ENCODE measurements at regions not wholly inside any gene's neighbourhood (a gene's known extent, or its start where the extent isn't known, plus 50 kb on each side); places are given as distances from the start of the nearest gene placed in this dataset.

- DNase-seq: peak; percentile 42
These were observed 611.3 kb upstream of the SALL1 start for GRCh38 chr16:51762081-51762996.

DNA sequence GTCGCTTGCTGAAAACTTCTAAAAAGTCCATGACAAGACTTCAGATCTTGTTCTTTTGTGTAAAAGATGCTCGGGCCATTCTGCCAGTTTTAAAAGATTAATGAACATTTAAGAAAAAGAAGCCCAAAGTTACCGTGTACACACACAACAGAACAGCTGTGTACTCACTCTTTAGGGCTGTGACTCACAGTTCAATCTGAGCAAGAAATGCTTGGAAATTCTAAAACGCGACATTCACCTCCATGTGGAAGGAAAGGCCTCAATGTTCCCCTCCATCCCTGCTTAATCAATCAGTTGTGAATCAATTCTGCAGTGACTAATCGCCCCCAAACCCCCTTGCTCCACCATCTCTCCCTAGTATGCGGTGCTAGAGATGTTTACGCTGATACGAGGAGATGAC lies 609.9 kb upstream of the SALL1 start:
- no peak for DNase-seq

GRCh38 chr16:51759999-51760398 lies 608.9 kb upstream of the SALL1 start:
- no peak for DNase-seq

GRCh38 chr16:51759329-51759728 lies 608.3 kb upstream of the SALL1 start:
- DNase-seq: no peak

- DNase-seq: no peak
These were observed 606.9 kb upstream of the SALL1 start for GRCh38 chr16:51757921-51758479.

GRCh38 chr16:51757505-51757904 lies 606.4 kb upstream of the SALL1 start:
- no peak for DNase-seq

DNA sequence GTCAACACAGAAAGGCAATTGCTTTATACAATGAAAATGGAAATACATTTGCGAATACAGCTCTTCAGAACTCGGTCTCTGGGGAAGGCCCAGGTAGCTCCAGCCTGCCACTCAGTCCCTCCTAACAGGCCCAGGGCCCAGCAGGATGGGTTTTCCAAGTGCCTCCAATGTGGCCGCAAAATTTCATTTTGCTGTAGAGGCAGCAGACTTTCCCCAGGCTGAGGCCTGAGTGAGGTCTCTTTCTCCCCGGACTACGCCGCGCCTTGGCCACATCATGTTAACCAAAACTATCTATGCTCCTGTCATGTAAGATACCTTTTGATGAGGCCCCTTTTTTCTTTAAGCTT lies 606.0 kb upstream of the SALL1 start:
- DNase-seq: no peak

GRCh38 chr16:51756447-51757123 lies 605.5 kb upstream of the SALL1 start:
- DNase-seq: no peak

- DNase-seq: no peak
These were observed 604.7 kb upstream of the SALL1 start for GRCh38 chr16:51755577-51756355.

GRCh38 chr16:51755039-51755501 lies 604.0 kb upstream of the SALL1 start:
- no peak for DNase-seq

DNA sequence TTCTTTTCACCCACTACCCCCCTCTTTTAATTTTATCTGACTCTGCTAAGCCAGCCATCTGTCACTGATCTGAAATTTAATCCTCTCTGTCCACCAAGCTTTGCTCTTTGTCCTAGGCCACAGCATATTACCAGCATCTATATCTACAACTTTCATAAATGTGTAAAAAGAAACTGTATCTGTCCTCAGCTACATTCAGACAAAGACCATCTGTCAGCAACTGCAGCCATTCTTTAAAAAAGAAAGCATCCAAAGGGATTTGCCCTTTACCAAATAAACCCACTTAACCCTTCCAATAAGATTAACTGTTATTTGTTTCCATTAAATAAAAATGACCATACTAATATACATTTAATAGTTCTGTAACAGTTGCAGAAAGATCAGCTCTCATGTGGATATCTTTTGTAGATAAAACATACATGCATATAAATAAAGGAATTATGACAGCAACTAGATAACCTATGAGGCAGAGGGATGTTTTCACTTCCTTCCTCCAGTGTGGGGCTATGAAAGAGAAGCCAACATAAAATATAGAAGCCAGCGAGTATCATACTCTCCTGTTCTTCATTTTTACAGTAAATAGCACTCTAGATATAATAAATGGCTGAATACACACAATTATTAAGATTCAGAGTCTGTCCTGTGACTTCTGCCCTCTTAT lies 602.5 kb upstream of the SALL1 start:
- no peak for DNase-seq

GRCh38 chr16:51752438-51752995 lies 601.4 kb upstream of the SALL1 start:
- DNase-seq: no peak

DNA sequence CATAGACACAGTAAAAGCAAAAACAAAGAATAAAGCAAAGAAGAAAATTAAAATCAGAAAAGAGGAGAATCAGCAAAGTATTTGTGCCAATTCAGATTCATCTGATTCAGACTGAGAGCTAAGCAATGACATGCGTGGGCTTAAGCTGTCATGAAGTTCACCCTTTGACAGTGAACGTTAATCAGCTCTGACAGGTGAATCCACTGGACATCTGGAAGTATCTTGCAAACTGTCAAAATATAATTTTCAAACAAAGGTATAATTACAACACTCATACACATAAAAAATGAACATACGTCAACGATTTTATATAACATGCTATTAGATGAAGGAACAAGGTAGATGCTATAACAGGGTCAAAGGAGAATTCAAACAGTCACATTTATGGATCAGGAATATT lies 596.3 kb upstream of the SALL1 start:
- no peak for DNase-seq

- DNase-seq: no peak
These were observed 583.1 kb upstream of the SALL1 start for GRCh38 chr16:51734220-51734619.

DNA sequence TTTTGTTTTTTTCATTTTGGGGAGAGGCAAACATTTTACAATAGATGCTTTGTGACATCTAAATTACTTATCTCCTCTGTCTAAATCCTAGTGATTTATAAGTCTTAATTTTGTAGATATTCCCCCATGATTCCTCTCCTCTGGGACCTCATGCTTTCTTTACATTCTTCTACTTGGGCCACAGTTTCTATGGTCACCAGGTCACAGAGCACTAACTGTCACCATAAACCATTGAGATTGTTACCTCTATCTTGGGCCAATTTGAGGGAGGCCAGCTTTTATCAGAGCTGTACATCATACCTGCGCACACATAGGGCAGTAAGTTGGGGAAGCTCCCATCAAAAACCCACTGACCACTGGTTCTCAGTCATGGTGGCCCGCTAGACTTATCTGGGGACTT lies 582.1 kb upstream of the SALL1 start:
- DNase-seq: no peak

- DNase-seq: no peak
These were observed 580.1 kb upstream of the SALL1 start for GRCh38 chr16:51731160-51731559.

- no peak for DNase-seq
These were observed 572.1 kb upstream of the SALL1 start for GRCh38 chr16:51723036-51723724.

DNA sequence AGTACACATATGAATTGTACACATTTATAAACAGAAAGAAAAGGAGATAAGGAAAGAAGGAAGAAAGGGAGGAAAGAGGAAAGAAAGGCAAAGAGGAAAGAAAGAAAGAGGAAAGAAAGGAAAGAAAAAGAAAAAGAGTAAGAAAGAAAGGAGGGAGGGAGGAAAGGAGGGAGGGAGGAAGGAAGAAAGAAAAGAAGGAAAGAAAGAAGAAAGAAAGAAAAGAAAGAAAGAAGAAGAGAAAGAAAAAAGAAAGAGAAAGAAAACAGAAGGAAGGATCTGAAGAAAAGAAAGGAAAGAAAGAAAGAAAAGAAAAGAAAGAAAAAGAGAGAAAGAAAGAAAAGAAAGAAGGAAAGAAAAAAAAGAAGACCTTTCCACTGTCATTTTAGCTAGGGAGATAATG lies 571.4 kb upstream of the SALL1 start:
- no peak for DNase-seq

DNA sequence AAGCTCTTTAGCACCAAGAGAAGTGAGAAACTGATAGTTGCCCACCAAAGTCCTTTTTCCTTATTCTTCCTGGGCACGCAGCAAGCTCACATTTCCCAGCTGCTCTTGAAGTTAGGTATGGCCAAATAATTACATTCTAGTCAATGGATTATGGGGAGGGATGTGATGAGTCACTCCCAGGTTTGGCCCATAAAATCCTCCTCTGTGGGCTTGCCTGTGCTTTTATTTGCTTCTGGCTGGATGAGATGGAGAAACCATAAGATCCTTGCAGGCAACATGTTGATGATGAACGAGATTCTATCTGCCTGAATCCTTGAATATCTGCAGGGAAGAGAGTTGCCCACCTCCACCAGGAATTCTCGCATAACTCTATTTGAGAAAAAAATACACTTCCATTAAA lies 568.3 kb upstream of the SALL1 start:
- no peak for DNase-seq

DNA sequence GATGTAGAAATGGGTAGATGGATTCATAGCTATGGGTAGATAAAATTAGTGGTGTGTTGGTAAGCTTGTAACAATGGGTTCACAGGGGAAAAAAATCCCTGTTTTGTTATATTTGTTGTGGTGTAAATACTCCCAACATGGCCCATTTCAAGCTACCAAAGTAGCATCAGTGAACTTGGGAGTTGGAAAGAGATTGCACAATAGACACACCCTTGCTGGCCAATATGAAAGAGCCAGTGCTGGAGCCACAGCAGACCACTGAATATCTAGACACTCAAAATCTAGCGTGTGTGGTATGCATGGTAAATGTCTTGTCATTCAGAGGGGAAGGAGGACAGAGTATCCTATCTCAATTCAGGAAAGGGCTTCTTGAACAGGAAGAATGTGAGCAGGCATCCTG lies 565.1 kb upstream of the SALL1 start:
- DNase-seq: no peak

GRCh38 chr16:51713502-51713901 lies 562.4 kb upstream of the SALL1 start:
- DNase-seq: no peak

Data from NCI-H526 treated with DMSO at 0.1 percent for 48 hours (cell line).